Muscle layer of colon (tissue), 2 donors: ENCODE measurements at regions not wholly inside any gene's neighbourhood (a gene's known extent, or its start where the extent isn't known, plus 50 kb on each side); places are given as distances from the start of the nearest gene placed in this dataset.
"Not testable (repeated sequence)": the region's sequence is repeated elsewhere in the genome, so short reads cannot be mapped to it uniquely, and the experiment has no call there.

Experiments
- H3K27ac ChIP-seq: one replicate; pipeline ENCODE4 v1.7.0; 2013; ENCODE audit warnings: low read depth, mild to moderate bottlenecking, low read length, moderate library complexity
- H3K27me3 ChIP-seq, 2 donors: one replicate each; pipeline ENCODE4 v1.7.0; 2013; ENCODE audit warnings: low read length in 2 of 2, mild to moderate bottlenecking in 2 of 2; ENCODE audit not compliant: insufficient read depth in 2 of 2, control insufficient read depth in 1 of 2
- H3K36me3 ChIP-seq: one replicate; pipeline ENCODE4 v1.7.0; 2013; ENCODE audit warnings: mild to moderate bottlenecking, low read length; ENCODE audit not compliant: insufficient read depth
- H3K4me1 ChIP-seq: one replicate; pipeline ENCODE4 v1.7.0; 2013; ENCODE audit warnings: mild to moderate bottlenecking, low read length; ENCODE audit not compliant: insufficient read depth
- H3K4me3 ChIP-seq, 2 donors: one replicate each; pipeline ENCODE4 v1.7.0; 2013; ENCODE audit warnings: low read length in 2 of 2, low read depth in 1 of 2, mild to moderate bottlenecking in 1 of 2, moderate library complexity in 1 of 2
- H3K9ac ChIP-seq: one replicate; pipeline ENCODE4 v1.7.0; 2013; ENCODE audit warnings: low read length
- H3K9me3 ChIP-seq: one replicate; pipeline ENCODE4 v1.7.0; 2013; ENCODE audit warnings: mild to moderate bottlenecking, low read length
- donor health status: abdominal sarcoma.
- donor health status: Adenocarcinoma of cecum.

DNA sequence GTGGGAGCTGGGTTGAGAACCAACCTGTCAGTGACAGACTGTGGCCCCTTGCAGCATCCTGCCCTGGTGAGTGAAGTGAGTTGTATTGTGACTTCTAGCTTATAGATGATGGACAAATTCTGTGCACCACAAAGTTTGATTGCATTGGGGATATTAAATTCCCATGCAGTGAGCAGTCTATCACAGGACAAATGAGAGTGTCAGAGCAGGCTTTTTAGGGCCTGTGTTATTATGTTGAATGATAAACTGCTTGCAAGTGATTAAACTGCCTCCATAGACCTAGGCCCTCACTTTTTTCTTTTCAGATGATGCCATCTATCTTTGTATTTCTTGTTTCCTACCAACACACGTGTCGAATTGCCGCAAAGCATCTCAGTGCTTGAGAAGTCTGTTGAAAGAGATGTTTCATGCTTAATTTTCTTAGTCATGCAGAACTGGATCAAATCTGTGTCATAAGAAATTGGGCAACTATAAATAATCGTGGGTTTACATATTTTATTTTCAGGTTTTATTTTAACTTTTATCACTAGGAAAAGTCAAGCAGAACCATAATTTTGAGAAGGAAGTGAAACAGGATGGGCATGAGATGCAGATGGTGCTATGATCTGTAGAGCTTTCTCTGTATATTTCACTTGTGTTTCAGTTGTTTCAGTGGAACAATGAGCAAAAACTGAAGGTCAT, 199.2 kb downstream of the S1PR1 start:
- Histone ChIP-seq H3K36me3 (no peaks in the 10 kb centered on the region), H3K27ac (no peak overlapping the region)

DNA sequence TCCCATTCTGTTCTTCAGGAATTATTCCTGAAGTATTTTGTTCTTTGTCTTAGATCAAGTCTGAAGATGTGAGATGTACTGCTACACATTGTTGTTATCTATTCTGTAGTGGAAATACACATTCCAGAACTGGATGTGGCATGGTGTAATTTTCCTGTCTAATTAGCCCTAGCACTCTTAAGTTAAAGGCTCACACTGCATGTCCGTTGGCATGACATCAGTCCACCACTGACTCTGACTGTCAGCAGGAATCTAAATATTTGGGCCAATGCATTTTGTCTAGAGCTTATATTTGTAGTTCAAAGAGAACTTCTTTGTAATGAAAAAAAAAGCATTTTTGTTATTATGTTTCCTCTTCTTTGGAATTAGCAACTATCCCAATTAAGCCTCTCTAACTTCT, 201.0 kb downstream of the S1PR1 start:
- H3K9ac ChIP-seq = no peak overlapping the region
- H3K4me3 ChIP-seq = no peak overlapping the region
- no peak overlapping the region for H3K27ac ChIP-seq
- no peaks in the 10 kb centered on the region for H3K27me3 ChIP-seq
- H3K9me3 ChIP-seq = no peaks in the 10 kb centered on the region
- no peaks in the 10 kb centered on the region for H3K36me3 ChIP-seq
- H3K4me1 ChIP-seq = no peaks in the 10 kb centered on the region

More for the DNA sequence above, 199.2 kb downstream of the S1PR1 start:
- H3K27me3 ChIP-seq = no peaks in the 10 kb centered on the region
- H3K9ac ChIP-seq = no peak overlapping the region
- no peaks in the 10 kb centered on the region for H3K4me1 ChIP-seq
- H3K9me3 ChIP-seq = no peaks in the 10 kb centered on the region
- no peak overlapping the region for H3K4me3 ChIP-seq

DNA sequence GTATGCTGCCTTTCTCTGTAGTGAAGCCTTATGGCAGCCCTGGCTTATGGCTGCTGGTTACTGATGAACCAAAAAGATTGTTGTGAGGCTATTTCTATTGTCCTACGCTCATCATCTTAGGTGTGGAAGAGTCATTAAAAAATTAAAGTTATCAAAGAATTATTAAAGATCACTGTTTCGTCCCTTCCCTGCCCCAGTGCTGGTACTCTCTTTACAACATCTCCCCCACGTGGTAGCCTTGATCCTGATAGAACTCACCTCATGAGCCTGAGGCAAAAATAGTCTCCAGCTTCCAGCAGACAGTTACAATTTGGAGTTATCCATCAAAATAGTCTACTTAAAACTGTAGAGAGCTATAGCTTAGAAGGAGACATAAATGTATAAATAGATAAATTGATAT, 201.5 kb downstream of the S1PR1 start:
- H3K4me3 ChIP-seq = no peak overlapping the region
- H3K36me3 ChIP-seq = no peaks in the 10 kb centered on the region
- H3K9ac ChIP-seq = no peak overlapping the region
- no peaks in the 10 kb centered on the region for H3K9me3 ChIP-seq
- no peaks in the 10 kb centered on the region for H3K4me1 ChIP-seq
- H3K27ac ChIP-seq = no peak overlapping the region
- no peaks in the 10 kb centered on the region for H3K27me3 ChIP-seq

DNA sequence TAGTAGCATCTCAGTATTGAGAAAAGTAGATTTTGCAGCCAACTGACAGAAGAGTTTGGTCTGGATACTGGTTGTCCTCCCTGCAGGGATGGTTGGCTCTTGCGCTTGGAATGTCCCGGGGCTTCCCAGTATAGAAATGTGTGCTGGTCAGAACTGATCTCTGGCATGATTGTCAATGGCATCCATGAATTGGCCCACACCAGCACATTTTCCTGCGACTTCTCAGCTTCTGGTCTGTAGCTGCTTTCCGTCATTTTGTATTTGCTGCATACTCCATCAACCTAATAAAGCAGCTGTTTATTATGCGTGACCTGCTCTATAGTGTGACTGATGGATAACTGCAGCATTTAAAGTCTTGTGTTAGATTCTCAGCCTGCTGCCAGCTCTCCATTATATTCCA, 203.7 kb downstream of the S1PR1 start:
- Histone ChIP-seq H3K9me3 (no peaks in the 10 kb centered on the region), H3K27ac (no peak overlapping the region), H3K4me1 (no peaks in the 10 kb centered on the region), H3K27me3 (no peaks in the 10 kb centered on the region), H3K4me3 (no peak overlapping the region), H3K9ac (no peak overlapping the region), H3K36me3 (no peaks in the 10 kb centered on the region)

DNA sequence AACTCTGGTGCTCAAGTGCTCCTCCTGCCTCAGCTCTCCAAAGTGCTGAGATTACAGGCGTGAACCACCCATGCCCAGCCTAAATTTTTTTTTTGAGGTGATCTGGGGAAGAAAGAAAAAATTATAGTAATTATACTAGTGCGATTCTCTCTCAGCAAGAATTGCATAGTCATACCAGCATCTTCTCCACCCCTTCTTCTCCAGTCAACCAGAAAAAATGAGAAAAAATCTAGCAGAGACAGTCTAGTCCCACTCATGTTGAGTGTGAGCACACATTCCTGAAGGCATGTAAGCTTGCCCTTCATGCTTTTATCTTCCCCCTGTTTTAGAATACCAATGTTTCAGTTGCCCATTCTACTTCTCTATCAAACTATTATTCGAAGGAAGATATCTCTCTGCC, 207.6 kb downstream of the S1PR1 start:
- no peak overlapping the region for H3K27ac ChIP-seq
- H3K4me1 ChIP-seq = no peaks in the 10 kb centered on the region
- H3K9me3 ChIP-seq = no peaks in the 10 kb centered on the region
- no peak overlapping the region for H3K9ac ChIP-seq
- no peaks in the 10 kb centered on the region for H3K27me3 ChIP-seq
- H3K36me3 ChIP-seq = no peaks in the 10 kb centered on the region
- no peak overlapping the region for H3K4me3 ChIP-seq

DNA sequence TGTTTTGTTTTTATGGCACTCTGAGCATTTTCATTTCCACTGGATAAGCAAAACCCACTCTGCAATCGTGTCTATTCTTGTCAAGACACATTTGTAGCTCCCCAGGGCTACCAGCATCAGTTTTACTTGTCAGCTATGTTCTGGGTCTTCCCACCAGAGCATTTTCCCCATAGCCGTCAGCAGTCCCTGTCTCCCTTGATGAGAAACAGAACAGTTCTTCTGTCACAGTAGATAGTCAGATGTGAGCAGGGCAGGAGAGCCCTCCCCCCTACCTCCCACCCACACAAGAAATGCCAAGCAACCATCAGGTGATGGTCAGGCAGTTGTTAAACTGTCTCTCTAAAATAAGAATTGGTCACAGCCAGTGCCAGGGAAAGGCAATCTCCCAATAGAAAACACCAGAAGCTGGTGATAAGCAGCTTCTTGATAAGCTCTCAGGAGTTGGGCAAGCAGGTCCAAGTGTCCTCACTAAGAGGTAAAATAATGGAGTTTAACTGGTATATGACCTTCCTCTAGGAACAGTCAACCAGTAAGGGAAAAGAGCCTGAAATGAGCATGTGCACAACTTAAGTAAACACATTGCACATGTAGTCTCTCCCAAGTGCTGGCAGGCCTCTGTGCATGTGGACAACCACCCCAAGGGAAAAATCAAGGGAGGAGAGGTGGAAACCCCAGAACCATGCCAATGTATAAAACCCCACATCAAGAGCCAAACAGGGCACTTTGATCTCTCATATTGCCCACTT, 208.2 kb downstream of the S1PR1 start:
- no peaks in the 10 kb centered on the region for H3K36me3 ChIP-seq
- H3K9me3 ChIP-seq = no peaks in the 10 kb centered on the region
- H3K4me1 ChIP-seq = no peaks in the 10 kb centered on the region
- no peak overlapping the region for H3K4me3 ChIP-seq
- H3K27me3 ChIP-seq = no peaks in the 10 kb centered on the region
- no peak overlapping the region for H3K9ac ChIP-seq
- no peak overlapping the region for H3K27ac ChIP-seq

DNA sequence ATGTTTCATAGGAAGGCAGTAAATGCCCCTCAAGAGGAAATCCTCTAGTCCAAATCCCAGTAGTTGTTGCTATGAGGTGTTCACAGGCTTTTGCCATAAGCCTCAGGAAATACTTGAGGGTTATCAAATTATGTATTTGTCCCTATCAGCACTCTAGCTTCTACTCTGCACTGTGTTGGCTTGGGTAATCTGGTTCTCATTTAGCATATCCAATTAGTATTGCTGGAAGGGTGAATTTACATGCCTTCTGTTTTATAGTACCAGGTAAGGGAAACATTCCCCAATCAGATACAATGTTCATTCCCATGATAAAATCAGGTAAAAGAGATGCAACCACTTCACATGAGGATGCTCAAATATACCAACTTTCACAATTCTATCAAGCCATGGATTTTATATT, 211.2 kb downstream of the S1PR1 start:
- Histone ChIP-seq H3K4me1 (no peaks in the 10 kb centered on the region), H3K9ac (no peak overlapping the region), H3K9me3 (no peaks in the 10 kb centered on the region), H3K36me3 (no peaks in the 10 kb centered on the region), H3K4me3 (no peak overlapping the region), H3K27ac (no peak overlapping the region), H3K27me3 (no peaks in the 10 kb centered on the region)

DNA sequence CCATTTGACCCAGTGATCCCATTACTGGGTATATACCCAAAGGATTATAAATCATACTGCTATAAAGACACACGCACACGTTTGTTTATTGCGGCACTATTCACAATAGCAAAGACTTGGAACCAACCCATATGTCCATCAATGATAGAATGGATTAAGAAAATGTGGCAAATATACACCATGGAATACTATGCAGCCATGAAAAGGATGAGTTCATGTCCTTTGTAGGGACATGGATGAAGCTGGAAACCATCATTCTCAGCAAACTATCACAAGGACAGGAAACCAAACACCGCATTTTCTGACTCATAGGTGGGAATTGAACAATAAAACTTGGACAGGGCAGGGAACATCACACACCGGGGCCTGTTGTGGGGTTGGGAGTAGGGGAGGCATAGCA, 213.9 kb downstream of the S1PR1 start:
- H3K36me3 ChIP-seq, H3K4me3 ChIP-seq, H3K9me3 ChIP-seq, H3K27me3 ChIP-seq, H3K27ac ChIP-seq, H3K9ac ChIP-seq, H3K4me1 ChIP-seq: not testable (repeated sequence)

DNA sequence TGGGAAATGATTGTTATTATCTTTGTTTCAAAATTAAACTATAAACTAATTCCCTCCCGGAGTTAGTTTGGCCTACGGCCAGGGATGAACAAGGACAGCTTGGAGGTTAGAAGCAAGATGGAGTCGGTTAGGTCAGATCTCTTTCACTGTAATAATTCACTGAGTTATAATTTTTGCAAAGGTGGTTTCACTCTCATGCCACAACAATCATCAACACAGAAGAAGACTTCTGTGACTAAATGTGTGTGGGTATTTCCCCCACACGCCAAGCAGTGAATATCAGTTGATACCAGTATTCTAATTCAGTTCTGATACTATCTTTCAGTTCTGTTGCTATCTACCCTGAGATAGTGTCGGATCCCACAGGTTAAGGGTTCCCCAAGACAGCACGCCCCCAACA, 215.1 kb downstream of the S1PR1 start:
- H3K9me3 ChIP-seq = no peaks in the 10 kb centered on the region
- no peak overlapping the region for H3K4me3 ChIP-seq
- no peak overlapping the region for H3K27ac ChIP-seq
- H3K27me3 ChIP-seq = no peaks in the 10 kb centered on the region
- H3K4me1 ChIP-seq = no peaks in the 10 kb centered on the region
- H3K9ac ChIP-seq = no peak overlapping the region
- no peaks in the 10 kb centered on the region for H3K36me3 ChIP-seq

DNA sequence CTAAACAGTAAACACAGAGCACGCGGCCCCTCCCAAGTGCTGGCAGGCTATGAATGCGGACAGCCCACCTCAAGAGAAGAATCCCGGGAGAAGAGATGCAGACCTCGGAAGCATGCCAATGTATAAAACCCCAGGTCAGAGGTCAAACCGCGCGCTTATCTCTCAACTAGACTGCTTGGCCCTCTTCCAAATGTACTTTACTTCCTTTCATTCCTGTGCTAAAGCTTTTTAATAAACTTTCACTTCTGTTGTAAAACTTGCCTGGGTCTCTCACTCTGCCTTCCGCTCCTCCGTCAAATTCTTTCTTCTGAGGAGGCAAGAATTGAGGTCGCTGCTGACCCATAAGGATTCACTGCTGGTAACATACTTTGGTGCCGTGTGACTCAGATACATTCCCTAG, 216.0 kb downstream of the S1PR1 start:
- no peaks in the 10 kb centered on the region for H3K4me1 ChIP-seq
- no peak overlapping the region for H3K27ac ChIP-seq
- no peak overlapping the region for H3K4me3 ChIP-seq
- H3K27me3 ChIP-seq = no peaks in the 10 kb centered on the region
- H3K9me3 ChIP-seq = no peaks in the 10 kb centered on the region
- H3K9ac ChIP-seq = no peak overlapping the region
- no peaks in the 10 kb centered on the region for H3K36me3 ChIP-seq

DNA sequence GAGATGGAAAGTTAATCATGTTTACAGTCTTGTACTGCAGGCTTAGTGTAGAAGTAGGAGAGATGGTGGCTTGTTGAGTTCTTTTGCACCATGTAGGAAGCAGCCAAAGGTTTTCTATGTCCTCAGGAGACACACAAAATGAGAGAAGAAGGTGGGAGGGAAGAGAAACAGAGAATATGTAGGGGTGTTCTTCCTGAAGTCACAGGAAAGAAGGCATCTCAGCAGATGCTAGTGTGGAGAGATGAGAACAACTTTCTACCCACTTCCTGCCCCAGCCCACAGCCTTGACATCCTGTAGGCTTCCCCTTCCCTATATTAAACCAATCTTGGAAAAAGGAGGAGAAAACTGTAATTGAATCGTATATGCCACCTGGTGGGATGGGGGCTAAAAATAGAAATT, 217.0 kb downstream of the S1PR1 start:
- H3K4me3 ChIP-seq = no peak overlapping the region
- H3K9ac ChIP-seq = no peak overlapping the region
- no peaks in the 10 kb centered on the region for H3K4me1 ChIP-seq
- H3K36me3 ChIP-seq = no peaks in the 10 kb centered on the region
- H3K9me3 ChIP-seq = no peaks in the 10 kb centered on the region
- no peaks in the 10 kb centered on the region for H3K27me3 ChIP-seq
- no peak overlapping the region for H3K27ac ChIP-seq

DNA sequence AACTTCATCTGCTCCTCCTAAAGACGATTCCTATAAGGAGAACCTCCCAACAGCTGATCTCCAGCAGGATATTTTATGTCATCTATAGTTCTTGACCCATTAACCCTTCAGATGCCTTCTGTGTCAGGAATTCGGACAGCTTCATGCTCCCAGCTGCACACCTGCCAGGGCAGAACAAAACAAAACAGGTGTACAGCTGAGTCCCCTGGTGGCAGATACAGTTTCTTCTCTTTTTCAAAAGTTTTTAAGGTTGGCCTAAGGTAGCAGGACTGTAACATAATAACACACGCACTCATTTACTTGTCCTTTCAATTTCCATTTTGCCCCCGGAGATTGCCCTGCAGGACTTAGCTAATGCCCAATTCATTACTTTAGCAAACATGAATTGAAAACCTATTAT, 218.3 kb downstream of the S1PR1 start:
- Histone ChIP-seq H3K27me3 (no peaks in the 10 kb centered on the region), H3K9me3 (no peaks in the 10 kb centered on the region), H3K27ac (no peak overlapping the region), H3K4me3 (no peak overlapping the region), H3K9ac (no peak overlapping the region), H3K36me3 (no peaks in the 10 kb centered on the region), H3K4me1 (no peaks in the 10 kb centered on the region)
